Osteocyte (in vitro differentiated cells): ENCODE measurements at regions not wholly inside any gene's neighbourhood (a gene's known extent, or its start where the extent isn't known, plus 50 kb on each side); places are given as distances from the start of the nearest gene placed in this dataset.

ENCODE experiments used
- DNase-seq: peaks from one replicate; pipeline ENCODE4 v3.0.0; 2021; ENCODE audit warnings: mixed read lengths; ENCODE audit not compliant: unreplicated experiment; ENCODE audit errors: extremely low spot score
- H3K27ac Mint-ChIP-seq: one replicate; pipeline ENCODE4 v1.8.0; 2021; ENCODE audit warnings: mild to moderate bottlenecking, mixed read lengths; ENCODE audit not compliant: unreplicated experiment
- H3K27me3 Mint-ChIP-seq: one replicate; pipeline ENCODE4 v1.8.0; 2021; ENCODE audit warnings: mixed read lengths; ENCODE audit not compliant: unreplicated experiment
- H3K36me3 Mint-ChIP-seq: one replicate; pipeline ENCODE4 v1.8.0; 2021; ENCODE audit warnings: mixed read lengths; ENCODE audit not compliant: unreplicated experiment
- H3K4me1 Mint-ChIP-seq: one replicate; pipeline ENCODE4 v1.8.0; 2021; ENCODE audit warnings: mixed read lengths; ENCODE audit not compliant: unreplicated experiment
- H3K4me3 Mint-ChIP-seq: one replicate; pipeline ENCODE4 v1.8.0; 2021; ENCODE audit warnings: mild to moderate bottlenecking, moderate library complexity, mixed read lengths; ENCODE audit not compliant: unreplicated experiment
- H3K9me3 Mint-ChIP-seq: one replicate; pipeline ENCODE4 v1.8.0; 2021; ENCODE audit warnings: mixed read lengths; ENCODE audit not compliant: unreplicated experiment
- TF ChIP-seq, protein P1 (sequence below): fragments of 200-600 bp; sonication (generic); IDR thresholded peaks from 2 replicates; pipeline ENCODE4 v1.5.0; 2021; ENCODE audit warnings: antibody characterized with exemption, mild to moderate bottlenecking, moderate library complexity

- Mint-ChIP-seq H3K27ac (no peak overlapping the region), H3K9me3 (peaks cover 10% of the 10 kb centered on the region), H3K4me3 (no peak overlapping the region), H3K27me3 (no peaks in the 10 kb centered on the region), H3K4me1 (no peaks in the 10 kb centered on the region), H3K36me3 (no peaks in the 10 kb centered on the region)
- TF ChIP-seq, protein P1, sequence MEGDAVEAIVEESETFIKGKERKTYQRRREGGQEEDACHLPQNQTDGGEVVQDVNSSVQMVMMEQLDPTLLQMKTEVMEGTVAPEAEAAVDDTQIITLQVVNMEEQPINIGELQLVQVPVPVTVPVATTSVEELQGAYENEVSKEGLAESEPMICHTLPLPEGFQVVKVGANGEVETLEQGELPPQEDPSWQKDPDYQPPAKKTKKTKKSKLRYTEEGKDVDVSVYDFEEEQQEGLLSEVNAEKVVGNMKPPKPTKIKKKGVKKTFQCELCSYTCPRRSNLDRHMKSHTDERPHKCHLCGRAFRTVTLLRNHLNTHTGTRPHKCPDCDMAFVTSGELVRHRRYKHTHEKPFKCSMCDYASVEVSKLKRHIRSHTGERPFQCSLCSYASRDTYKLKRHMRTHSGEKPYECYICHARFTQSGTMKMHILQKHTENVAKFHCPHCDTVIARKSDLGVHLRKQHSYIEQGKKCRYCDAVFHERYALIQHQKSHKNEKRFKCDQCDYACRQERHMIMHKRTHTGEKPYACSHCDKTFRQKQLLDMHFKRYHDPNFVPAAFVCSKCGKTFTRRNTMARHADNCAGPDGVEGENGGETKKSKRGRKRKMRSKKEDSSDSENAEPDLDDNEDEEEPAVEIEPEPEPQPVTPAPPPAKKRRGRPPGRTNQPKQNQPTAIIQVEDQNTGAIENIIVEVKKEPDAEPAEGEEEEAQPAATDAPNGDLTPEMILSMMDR, result no peak
- DNase-seq, result no peak
Measured at GRCh38 chr2:221786297-221786926, 214.3 kb upstream of the EPHA4 start.

DNA sequence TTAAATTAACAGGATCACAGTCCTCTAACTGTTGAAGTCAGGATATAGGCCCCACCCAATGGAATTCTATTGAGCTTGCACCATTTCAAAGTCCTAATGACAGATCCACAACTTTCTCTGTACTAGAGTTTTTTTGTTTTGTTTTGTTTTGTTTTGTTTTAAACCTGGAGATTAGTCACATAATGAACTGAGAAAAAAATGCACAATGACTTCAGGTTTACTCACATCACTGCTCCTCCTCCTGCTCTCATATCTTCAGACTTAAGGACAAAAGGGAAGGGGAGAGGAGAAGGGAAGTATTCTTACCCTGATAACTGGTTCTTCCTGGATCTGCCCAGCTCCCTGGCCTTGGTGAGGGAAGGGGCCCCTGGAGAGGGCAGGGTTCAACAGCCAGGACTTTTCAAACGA lies 208.2 kb upstream of the EPHA4 start:
- Mint-ChIP-seq H3K4me1 (no peaks in the 10 kb centered on the region), H3K27ac (no peak overlapping the region), H3K36me3 (no peaks in the 10 kb centered on the region), H3K4me3 (no peak overlapping the region), H3K9me3 (peaks cover 14% of the 10 kb centered on the region), H3K27me3 (no peaks in the 10 kb centered on the region)
- TF ChIP-seq, protein P1, result no peak
- no peak for DNase-seq

- DNase-seq, result no peak
- Mint-ChIP-seq H3K27me3 (no peaks in the 10 kb centered on the region), H3K36me3 (no peaks in the 10 kb centered on the region), H3K9me3 (peaks cover 14% of the 10 kb centered on the region), H3K4me3 (no peak overlapping the region), H3K27ac (no peak overlapping the region), H3K4me1 (no peaks in the 10 kb centered on the region)
- TF ChIP-seq, protein P1, result no peak
Measured at GRCh38 chr2:221779614-221780067, 207.5 kb upstream of the EPHA4 start.

DNA sequence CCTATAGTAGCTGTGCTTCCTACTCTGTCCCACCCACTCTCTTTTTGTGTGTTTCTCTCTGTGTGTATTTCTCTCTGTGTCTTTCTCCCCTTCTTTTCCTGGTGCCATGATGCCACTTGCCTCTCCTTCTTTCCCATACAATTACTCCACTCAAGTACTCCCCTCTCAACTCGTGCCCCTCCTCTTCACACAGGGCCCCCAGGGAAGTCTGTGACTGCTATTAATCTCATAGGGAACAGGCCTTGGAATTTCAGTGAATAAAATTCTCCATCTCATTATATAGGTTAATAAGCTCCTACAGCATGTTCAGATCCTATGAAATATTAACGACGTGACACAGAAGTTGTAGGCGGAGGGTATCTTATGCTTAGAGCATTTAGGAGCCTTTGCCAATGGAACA lies 205.9 kb upstream of the EPHA4 start:
- Mint-ChIP-seq H3K27ac (no peak overlapping the region), H3K9me3 (peaks cover 8% of the 10 kb centered on the region), H3K27me3 (no peaks in the 10 kb centered on the region), H3K4me1 (no peaks in the 10 kb centered on the region), H3K4me3 (no peak overlapping the region), H3K36me3 (no peaks in the 10 kb centered on the region)
- DNase-seq, result no peak
- TF ChIP-seq, protein P1, result no peak

DNA sequence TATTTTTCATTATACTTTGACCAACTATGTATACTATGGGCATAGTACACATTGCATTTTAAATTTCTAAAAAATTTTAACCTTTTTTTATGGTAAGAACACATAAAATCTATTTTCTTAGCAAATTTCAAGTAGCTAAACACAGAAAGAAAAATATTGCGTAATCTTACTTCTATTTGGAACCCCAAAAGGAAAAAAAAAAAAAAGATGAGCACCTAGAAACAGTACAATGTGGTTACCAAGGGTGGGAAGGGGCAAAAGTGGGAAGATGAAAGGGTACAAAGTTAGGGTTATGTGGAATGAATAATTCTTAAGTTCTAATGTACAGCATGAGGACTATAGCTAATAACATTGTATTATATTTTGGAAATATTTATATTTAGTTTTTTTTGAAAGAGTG lies 205.0 kb upstream of the EPHA4 start:
- Mint-ChIP-seq H3K27ac (no peak overlapping the region), H3K4me1 (no peaks in the 10 kb centered on the region), H3K4me3 (no peak overlapping the region), H3K36me3 (no peaks in the 10 kb centered on the region), H3K9me3 (peaks cover 4% of the 10 kb centered on the region), H3K27me3 (no peaks in the 10 kb centered on the region)
- TF ChIP-seq, protein P1, result no peak
- no peak for DNase-seq
